NCI-H510A (cell line): ENCODE measurements at regions not wholly inside any gene's neighbourhood (a gene's known extent, or its start where the extent isn't known, plus 50 kb on each side); places are given as distances from the start of the nearest gene placed in this dataset.
"Not testable (repeated sequence)": the region's sequence is repeated elsewhere in the genome, so short reads cannot be mapped to it uniquely, and the experiment has no call there.

ENCODE experiments used
- DNase-seq: peaks from one replicate; lab custom pipeline; 2025; lab: John Stamatoyannopoulos, UW

GRCh38 chr13:66152596-66152995 lies 1077.5 kb downstream of the PCDH9 start:
- DNase-seq, result no peak

DNA sequence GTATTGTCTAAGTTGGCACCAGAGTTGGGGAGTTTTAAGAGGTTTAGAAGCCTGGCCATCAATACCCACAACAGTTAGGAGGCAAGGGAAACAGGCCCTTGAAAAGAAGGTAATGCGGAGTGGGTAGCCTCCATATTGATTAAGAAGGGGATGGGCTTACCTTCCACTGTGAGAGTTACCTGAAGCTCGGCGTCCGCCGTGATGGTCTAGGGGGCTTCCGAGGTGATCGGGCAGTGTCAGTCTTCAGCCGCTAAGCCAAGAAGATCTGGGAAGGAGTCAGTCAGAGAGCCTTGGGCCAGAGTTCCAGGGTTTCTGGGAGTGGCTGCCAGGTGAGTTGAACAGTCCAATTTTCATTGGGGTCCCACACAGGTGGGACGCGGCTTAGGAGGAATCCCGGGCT lies 1085.8 kb downstream of the PCDH9 start:
- not testable (repeated sequence) for DNase-seq

DNA sequence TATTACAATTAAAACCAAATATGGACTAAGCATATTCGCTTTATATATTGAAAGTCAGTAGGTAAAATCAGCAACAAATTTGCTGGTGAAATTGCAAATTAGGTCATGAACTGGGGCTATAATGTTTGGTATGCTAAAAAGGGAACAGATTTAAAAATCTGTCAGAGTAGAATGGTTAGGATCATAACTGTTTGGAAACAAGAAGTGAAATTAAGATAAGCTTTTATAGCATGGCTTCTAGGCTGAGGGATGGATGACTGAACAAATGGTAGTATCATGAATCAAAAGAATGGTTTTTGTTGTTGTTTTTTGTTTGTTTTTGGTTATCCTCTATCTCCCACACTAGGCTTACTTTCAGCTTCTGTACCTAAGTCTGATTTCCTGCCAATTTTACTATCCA lies 1090.4 kb downstream of the PCDH9 start:
- no peak for DNase-seq

GRCh38 chr13:66139250-66139649 lies 1090.9 kb downstream of the PCDH9 start:
- DNase-seq, result no peak

GRCh38 chr13:66138172-66138811 lies 1091.8 kb downstream of the PCDH9 start:
- DNase-seq, result no peak

DNA sequence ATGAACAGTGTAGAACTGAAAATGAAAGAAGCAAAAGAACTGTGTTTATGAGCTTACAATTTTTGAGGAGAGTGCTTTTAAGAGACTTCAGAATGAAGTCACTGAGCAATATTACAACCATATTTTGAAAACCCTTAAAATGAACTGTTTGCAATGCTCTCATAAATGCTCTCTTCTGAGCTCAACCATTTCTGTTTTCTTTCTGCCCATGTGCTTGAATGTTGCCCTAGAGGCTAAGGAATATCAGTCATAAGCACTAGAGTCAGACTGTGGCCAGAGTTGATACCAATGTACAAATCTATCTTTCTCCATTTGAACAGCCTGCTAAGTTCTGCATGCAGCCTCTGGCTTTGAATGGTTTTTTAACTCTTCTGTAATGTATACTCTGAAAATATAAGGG lies 1092.8 kb downstream of the PCDH9 start:
- no peak for DNase-seq

- no peak for DNase-seq
Observed at GRCh38 chr13:66128692-66129269, 1101.4 kb downstream of the PCDH9 start.

- DNase-seq, result no peak
Observed at GRCh38 chr13:66128201-66128600, 1101.9 kb downstream of the PCDH9 start.

DNA sequence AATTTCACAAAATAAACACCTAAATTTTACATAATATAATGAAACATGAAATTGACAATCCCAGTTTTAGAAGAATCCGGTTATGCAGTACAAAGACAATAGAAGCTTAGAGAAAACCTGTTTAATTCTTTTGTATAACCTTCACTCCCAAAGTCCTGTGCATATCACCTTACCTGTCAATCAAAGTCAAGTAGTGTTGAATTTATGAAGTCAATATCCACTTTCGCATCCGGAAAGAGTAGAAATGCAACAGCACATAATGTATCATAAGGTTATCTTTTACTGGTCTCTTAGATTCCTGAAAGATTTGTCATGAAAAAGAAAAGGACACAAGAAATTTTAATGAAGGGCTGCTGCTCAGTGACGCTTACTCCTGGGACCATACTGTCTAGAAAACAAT lies 1112.6 kb downstream of the PCDH9 start:
- DNase-seq, result no peak

DNA sequence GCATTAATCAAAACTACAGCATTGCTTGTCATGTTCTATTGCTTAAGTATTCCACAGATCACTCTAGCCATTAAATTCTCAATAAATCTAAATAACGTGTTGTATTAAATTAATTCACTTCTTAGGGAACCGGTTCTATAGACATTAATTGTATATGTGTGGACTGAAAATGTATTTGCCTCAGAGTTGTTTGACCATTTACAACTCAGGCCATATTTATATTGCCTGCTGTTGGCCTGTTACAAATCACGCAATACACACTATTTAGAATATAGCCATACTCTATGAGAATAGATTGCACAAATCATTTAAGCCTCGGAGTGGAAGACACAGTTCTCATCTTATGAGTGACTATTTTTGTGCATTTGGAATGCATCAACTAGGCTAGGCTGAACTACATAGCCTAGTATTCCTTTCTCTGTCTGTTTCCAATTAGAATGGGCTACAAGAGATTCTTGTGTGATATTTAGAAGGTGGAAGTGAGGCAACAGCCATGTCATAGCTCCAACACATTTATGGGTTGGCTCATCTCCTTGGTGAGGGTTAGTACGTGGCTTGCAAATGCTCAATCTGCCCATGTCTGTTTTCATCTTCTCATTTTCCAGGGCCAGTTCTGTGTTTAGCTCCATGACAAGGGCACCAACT lies 1116.1 kb downstream of the PCDH9 start:
- DNase-seq, result no peak

DNA sequence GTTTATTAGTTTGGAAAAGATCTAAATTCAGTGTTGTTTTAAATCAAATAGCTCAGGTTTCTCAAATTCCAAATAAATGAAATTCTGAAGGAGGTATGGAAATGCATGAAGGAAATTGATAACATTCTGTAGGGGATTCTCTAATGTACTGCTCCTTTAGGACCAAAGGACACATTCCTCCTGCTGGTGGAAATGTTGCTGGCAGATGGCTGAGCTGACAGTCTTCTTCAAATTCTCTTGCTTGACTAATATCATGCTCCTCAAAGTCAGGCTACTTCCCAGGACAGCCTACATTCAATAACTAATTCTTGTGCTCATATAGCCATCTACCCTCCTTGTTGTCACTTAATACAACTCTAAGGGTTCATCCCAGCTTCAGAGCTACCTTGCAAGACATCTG lies 1118.5 kb downstream of the PCDH9 start:
- DNase-seq, result no peak

DNA sequence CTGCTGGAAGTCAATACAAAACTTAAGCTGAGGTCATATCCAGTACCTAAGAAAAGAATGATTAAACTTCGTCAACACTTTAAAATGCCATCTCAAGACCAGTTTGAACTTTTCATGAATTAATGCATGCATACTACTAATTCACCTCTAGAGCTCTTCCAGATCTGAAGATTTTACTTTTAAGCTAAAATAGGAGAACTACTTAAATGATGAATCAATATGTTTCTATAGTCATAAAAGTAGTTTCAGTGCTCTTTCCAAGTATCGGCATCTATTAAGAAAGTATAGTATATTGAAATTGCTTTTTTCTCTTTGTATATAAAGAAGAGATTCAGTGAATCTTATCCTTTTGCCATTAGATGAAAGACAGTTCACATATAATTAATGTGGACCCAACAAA lies 1123.9 kb downstream of the PCDH9 start:
- DNase-seq, result no peak

DNA sequence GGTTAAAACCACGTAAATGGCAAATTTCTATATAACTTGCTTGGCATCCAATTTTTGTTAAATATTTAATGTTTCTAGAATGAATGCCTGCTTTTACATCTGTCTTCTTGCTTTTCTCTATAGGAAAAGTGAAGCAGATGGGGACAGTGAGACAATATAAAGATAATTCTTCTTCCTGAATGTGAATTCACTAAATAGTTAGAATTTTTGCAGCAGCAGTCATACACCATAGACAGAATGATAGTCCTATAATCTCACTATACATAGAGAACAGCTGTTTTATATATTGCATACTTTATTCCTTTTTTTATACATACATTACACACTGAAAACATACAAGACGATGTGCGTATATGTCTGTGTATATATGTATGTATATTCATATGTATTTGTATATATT lies 1127.3 kb downstream of the PCDH9 start:
- no peak for DNase-seq

GRCh38 chr13:66099825-66100224 lies 1130.3 kb downstream of the PCDH9 start:
- DNase-seq, result no peak

- no peak for DNase-seq
Observed at GRCh38 chr13:66098931-66099628, 1131.1 kb downstream of the PCDH9 start.

GRCh38 chr13:66089711-66090110 lies 1140.4 kb downstream of the PCDH9 start:
- no peak for DNase-seq

- no peak for DNase-seq
Observed at GRCh38 chr13:66087269-66087710, 1142.8 kb downstream of the PCDH9 start.

- no peak for DNase-seq
Observed at GRCh38 chr13:66077132-66077689, 1152.9 kb downstream of the PCDH9 start.

DNA sequence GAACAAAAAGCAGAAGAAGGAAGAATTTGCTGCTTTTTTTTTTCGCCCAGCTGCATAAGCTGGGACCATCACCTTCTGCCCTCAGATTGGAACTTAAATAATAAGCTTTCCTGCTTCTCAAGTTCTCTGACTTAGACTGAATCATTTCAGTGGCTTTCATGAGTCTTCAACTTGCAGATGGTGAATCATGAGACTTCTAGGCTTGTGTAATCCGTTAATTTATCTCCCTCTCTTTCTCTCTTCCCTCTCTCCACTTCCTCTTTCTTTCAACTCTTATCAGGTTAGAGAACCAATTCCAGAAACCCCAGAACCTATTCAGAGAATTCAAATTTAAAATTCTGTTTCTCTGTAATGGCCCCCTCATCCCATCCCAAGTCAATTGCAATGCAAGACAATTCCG lies 1153.7 kb downstream of the PCDH9 start:
- DNase-seq, result no peak

DNA sequence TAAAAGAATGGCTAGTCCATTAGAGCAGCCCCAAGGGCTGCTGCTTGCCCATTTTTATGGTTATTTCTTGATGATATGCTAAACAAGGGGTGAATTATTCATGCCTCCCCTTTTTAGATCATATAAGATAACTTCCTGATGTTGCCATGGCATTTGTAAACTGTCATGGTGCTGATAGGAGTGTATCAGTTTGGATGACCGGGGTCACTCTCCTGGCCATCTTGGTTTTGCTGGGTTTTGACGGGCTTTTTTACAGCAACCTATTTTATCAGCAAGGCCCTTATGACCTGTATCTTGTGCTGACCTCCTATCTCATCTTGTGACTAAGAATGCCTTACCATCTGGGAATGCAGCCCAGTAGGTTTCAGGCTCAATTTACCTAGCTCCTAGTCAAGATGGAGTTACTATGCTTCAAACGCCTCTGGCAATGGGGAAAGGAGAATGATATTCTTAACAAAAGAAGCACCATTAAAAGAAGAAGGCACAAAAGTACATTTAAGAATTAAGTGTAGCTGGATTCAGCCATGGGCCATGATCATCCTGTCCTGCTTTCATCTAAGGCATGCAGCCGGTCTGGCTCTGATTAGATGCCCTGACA lies 1156.0 kb downstream of the PCDH9 start:
- no peak for DNase-seq

- DNase-seq, result not testable (repeated sequence)
Observed at GRCh38 chr13:66072097-66072496, 1158.0 kb downstream of the PCDH9 start.

DNA sequence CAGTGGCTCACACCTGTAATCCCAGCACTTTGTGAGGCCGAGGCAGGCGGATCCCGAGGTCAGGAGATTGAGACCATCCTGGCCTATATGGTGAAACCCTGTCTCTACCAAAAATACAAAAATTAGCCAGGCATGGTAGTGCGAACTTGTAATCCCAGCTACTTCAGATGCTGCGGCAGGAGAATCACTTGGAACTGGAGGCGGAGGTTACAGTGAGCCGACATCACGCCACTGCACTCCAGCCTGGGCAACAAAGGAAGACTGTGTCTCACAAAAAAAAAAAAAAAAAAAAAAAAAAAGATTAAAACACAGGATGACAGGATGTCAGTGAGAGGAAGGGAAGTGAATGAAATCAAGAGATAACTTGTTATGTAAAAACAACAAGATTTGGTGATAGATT lies 1158.5 kb downstream of the PCDH9 start:
- DNase-seq, result no peak
